ENCODE measurements at regions not wholly inside any gene's neighbourhood (a gene's known extent, or its start where the extent isn't known, plus 50 kb on each side); places are given as distances from the start of the nearest gene placed in this dataset.
"Not testable (repeated sequence)": the region's sequence is repeated elsewhere in the genome, so short reads cannot be mapped to it uniquely, and the experiment has no call there.

DNA sequence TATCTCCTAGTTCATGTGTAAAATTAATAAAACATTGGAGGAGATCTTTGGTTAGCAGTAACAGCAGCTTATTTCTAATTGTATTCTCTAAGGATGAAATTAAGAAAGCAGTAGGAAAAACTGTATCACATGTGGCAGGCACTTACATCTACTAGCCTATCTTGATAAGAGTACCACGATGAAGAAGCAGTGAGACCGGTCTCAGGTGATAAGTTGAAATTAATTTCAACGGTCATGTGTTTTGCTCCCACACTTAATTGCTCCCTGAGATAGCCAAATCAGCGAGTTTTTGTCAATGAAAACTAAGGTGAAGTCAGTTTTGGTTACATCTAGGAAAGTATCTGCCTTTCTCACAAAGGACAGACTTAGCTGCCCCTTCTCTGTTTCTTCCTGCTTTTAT lies 115.8 kb upstream of the WIPF3 start:
- DNase-seq (ENCODE audit: low spot score); H3K36me3 ChIP-seq (ENCODE audit: control insufficient read depth in 4 of 4, insufficient read depth in 3 of 4, low read depth in 1 of 4, low read length in 3 of 4); H3K4me3 ChIP-seq (ENCODE audit: low read depth in 1 of 3, low read length in 3 of 3); H3K27me3 ChIP-seq (ENCODE audit: control insufficient read depth in 4 of 4, insufficient read depth in 4 of 4, low read length in 3 of 4); H3K9ac ChIP-seq (ENCODE audit: low read depth in 1 of 2, low read length in 2 of 2); H3K4me1 ChIP-seq (ENCODE audit: control insufficient read depth in 4 of 4, insufficient read depth in 4 of 4, low read length in 3 of 4); H3K9me3 ChIP-seq (ENCODE audit: control insufficient read depth in 4 of 4, low read length in 3 of 4); H3K27ac ChIP-seq (ENCODE audit: low read depth in 1 of 2, low read length in 2 of 2): not testable (repeated sequence)
- 82% methylated on average over 4 of the region's 4 CpGs for WGBS

DNA sequence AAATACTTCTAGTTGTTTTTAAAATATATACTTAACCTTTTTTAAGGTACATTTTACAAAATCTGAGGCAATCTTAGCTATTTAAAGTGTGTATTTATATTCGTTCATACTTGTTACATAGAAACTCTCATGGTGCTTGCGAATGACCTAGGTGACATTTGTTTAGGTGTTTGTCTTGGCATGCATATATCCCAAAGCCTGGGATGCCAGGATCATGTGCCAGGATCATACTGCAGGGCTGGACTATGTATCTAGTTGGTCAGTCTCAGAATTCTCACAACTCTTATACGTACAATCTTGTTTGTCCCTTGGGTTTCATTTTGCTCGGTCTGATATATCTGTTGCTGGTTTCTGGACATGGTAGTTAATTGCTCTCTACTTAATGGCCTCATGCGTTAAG lies 109.9 kb upstream of the WIPF3 start:
- not testable (repeated sequence) for DNase-seq (ENCODE audit: low spot score)
- WGBS, result 36% methylated on average over 5 of the region's 5 CpGs

DNA sequence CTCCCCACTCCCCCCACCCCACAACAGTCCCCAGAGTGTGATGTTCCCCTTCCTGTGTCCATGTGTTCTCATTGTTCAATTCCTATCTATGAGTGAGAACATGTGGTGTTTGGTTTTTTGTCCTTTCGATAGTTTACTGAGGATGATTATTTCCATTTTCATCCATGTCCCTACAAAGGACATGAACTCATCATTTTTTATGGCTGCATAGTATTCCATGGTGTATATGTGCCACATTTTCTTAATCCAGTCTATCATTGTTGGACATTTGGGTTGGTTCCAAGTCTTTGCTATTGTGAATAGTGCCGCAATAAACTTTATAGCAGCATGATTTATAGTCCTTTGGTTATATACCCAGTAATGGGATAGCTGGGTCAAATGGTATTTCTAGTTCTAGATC lies 106.6 kb upstream of the WIPF3 start:
- H3K27me3 ChIP-seq (ENCODE audit: control insufficient read depth in 4 of 4, insufficient read depth in 4 of 4, low read length in 3 of 4); H3K4me1 ChIP-seq (ENCODE audit: control insufficient read depth in 4 of 4, insufficient read depth in 4 of 4, low read length in 3 of 4); H3K9me3 ChIP-seq (ENCODE audit: control insufficient read depth in 4 of 4, low read length in 3 of 4); DNase-seq (ENCODE audit: low spot score); H3K36me3 ChIP-seq (ENCODE audit: control insufficient read depth in 4 of 4, insufficient read depth in 3 of 4, low read depth in 1 of 4, low read length in 3 of 4); H3K9ac ChIP-seq (ENCODE audit: low read depth in 1 of 2, low read length in 2 of 2); H3K27ac ChIP-seq (ENCODE audit: low read depth in 1 of 2, low read length in 2 of 2); H3K4me3 ChIP-seq (ENCODE audit: low read depth in 1 of 3, low read length in 3 of 3): not testable (repeated sequence)
- 93% methylated on average over 2 of the region's 2 CpGs for WGBS

More for the DNA sequence above, 109.9 kb upstream of the WIPF3 start:
- H3K4me3 ChIP-seq (ENCODE audit: low read depth in 1 of 3, low read length in 3 of 3); H3K9ac ChIP-seq (ENCODE audit: low read depth in 1 of 2, low read length in 2 of 2); H3K9me3 ChIP-seq (ENCODE audit: control insufficient read depth in 4 of 4, low read length in 3 of 4); H3K27ac ChIP-seq (ENCODE audit: low read depth in 1 of 2, low read length in 2 of 2); H3K4me1 ChIP-seq (ENCODE audit: control insufficient read depth in 4 of 4, insufficient read depth in 4 of 4, low read length in 3 of 4); H3K27me3 ChIP-seq (ENCODE audit: control insufficient read depth in 4 of 4, insufficient read depth in 4 of 4, low read length in 3 of 4); H3K36me3 ChIP-seq (ENCODE audit: control insufficient read depth in 4 of 4, insufficient read depth in 3 of 4, low read depth in 1 of 4, low read length in 3 of 4): not testable (repeated sequence)
- TF ChIP-seq RXRA (IDR thresholded peaks at IDR 0.05), result peak in 1 of 2 donors; percentile 47
- TF ChIP-seq SP1 (IDR thresholded peaks at IDR 0.05), result peak; percentile 36
- TF ChIP-seq FOXA2 (IDR thresholded peaks at IDR 0.05), result peak; percentile 40
- peak in 1 of 2 donors; percentile 3 for TF ChIP-seq RAD21 (IDR thresholded peaks at IDR 0.05)
- TF ChIP-seq FOXA1 (IDR thresholded peaks at IDR 0.05), result peak; percentile 25
- peak; percentile 48 to 60 for TF ChIP-seq HNF4A (conservative IDR thresholded peaks at IDR 0.05)

DNA sequence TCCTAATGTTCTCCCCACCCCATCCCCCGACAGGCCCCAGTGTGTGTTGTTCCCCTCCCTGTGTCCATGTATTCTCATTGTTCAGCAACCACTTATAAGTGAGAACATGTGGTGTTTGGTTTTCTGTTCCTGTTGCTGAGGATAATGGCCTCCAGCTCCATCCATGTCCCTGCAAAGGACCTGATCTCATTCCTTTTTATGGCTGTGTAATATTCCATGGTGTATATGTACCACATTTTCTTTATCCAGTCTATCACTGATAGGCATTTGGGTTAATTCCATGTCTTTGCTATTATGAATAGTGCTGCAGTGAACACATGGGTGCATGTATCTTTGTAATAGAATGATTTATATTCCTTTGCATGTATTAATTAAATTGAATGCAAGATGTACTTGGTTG lies 104.8 kb upstream of the WIPF3 start:
- not testable (repeated sequence) for DNase-seq (ENCODE audit: low spot score); H3K36me3 ChIP-seq (ENCODE audit: control insufficient read depth in 4 of 4, insufficient read depth in 3 of 4, low read depth in 1 of 4, low read length in 3 of 4); H3K9me3 ChIP-seq (ENCODE audit: control insufficient read depth in 4 of 4, low read length in 3 of 4); H3K27me3 ChIP-seq (ENCODE audit: control insufficient read depth in 4 of 4, insufficient read depth in 4 of 4, low read length in 3 of 4); H3K27ac ChIP-seq (ENCODE audit: low read depth in 1 of 2, low read length in 2 of 2); H3K9ac ChIP-seq (ENCODE audit: low read depth in 1 of 2, low read length in 2 of 2); H3K4me3 ChIP-seq (ENCODE audit: low read depth in 1 of 3, low read length in 3 of 3); H3K4me1 ChIP-seq (ENCODE audit: control insufficient read depth in 4 of 4, insufficient read depth in 4 of 4, low read length in 3 of 4)
- 96% methylated on average over 1 of the region's 1 CpG for WGBS

DNA sequence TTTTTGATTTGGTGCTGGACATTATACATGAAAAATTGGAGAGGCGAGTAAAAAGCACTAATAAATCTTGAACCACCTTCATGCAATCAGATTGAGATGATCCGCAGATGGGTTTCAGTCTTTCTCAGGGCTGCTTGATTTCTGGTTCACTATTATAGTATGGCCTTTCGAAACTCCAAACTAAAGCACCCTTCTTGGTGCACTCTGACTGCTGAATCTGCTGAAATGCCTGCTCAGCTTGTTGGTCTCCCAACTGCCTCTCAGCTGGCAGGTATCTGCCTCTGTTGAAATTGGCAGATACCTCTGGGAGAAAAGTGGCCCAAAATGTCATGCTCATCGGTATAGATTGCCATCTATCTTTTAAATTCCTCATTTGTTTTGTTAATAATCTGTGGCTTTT lies 102.5 kb upstream of the WIPF3 start:
- H3K27ac ChIP-seq (ENCODE audit: low read depth in 1 of 2, low read length in 2 of 2); DNase-seq (ENCODE audit: low spot score); H3K36me3 ChIP-seq (ENCODE audit: control insufficient read depth in 4 of 4, insufficient read depth in 3 of 4, low read depth in 1 of 4, low read length in 3 of 4); H3K9ac ChIP-seq (ENCODE audit: low read depth in 1 of 2, low read length in 2 of 2); H3K9me3 ChIP-seq (ENCODE audit: control insufficient read depth in 4 of 4, low read length in 3 of 4); H3K4me3 ChIP-seq (ENCODE audit: low read depth in 1 of 3, low read length in 3 of 3); H3K27me3 ChIP-seq (ENCODE audit: control insufficient read depth in 4 of 4, insufficient read depth in 4 of 4, low read length in 3 of 4); H3K4me1 ChIP-seq (ENCODE audit: control insufficient read depth in 4 of 4, insufficient read depth in 4 of 4, low read length in 3 of 4): not testable (repeated sequence)
- WGBS, result 92% methylated on average over 4 of the region's 4 CpGs

DNA sequence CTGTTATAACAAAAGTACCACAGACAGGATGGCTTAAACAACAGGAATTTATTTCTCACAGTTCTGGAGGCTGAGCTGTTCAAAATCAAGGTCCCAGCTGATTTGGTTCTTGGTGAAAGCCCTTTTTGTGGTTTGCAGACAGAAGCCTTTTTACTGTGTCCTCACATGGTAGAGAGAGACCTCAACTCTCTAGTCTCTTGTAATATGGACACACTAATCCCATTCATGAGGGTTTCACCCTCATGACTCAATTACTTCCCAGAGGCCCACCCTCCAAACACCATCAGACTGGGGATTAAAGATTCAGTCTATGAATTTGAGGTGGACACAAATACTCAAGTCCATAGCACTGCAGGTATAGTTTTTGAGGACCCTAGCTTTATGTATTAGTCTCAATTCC lies 97.3 kb upstream of the WIPF3 start:
- not testable (repeated sequence) for DNase-seq (ENCODE audit: low spot score); H3K9me3 ChIP-seq (ENCODE audit: control insufficient read depth in 4 of 4, low read length in 3 of 4); H3K4me3 ChIP-seq (ENCODE audit: low read depth in 1 of 3, low read length in 3 of 3); H3K27me3 ChIP-seq (ENCODE audit: control insufficient read depth in 4 of 4, insufficient read depth in 4 of 4, low read length in 3 of 4); H3K27ac ChIP-seq (ENCODE audit: low read depth in 1 of 2, low read length in 2 of 2); H3K4me1 ChIP-seq (ENCODE audit: control insufficient read depth in 4 of 4, insufficient read depth in 4 of 4, low read length in 3 of 4); H3K36me3 ChIP-seq (ENCODE audit: control insufficient read depth in 4 of 4, insufficient read depth in 3 of 4, low read depth in 1 of 4, low read length in 3 of 4); H3K9ac ChIP-seq (ENCODE audit: low read depth in 1 of 2, low read length in 2 of 2)

DNA sequence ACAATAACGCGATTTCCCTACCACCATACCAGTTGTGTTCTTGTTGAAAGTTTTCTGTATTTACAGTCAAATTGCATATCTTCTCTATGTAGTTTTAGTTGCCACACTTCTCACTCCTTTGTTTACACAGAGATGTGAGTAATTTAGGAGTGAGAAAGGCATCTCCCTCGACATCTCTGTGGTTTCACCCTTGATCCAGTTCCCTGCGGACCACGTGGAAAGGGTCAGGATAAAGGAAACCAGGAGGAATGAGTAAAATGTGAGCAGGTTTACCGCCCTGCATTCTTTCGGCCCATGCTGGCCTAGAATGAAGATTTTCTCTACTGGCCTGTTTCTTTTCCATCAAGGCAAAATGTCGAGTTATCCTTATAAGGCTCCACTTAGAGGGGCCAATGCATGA lies 83.2 kb upstream of the WIPF3 start:
- not testable (repeated sequence) for H3K27ac ChIP-seq (ENCODE audit: low read depth in 1 of 2, low read length in 2 of 2); H3K9ac ChIP-seq (ENCODE audit: low read depth in 1 of 2, low read length in 2 of 2); H3K36me3 ChIP-seq (ENCODE audit: control insufficient read depth in 4 of 4, insufficient read depth in 3 of 4, low read depth in 1 of 4, low read length in 3 of 4); H3K9me3 ChIP-seq (ENCODE audit: control insufficient read depth in 4 of 4, low read length in 3 of 4); DNase-seq (ENCODE audit: low spot score); H3K27me3 ChIP-seq (ENCODE audit: control insufficient read depth in 4 of 4, insufficient read depth in 4 of 4, low read length in 3 of 4); H3K4me1 ChIP-seq (ENCODE audit: control insufficient read depth in 4 of 4, insufficient read depth in 4 of 4, low read length in 3 of 4); H3K4me3 ChIP-seq (ENCODE audit: low read depth in 1 of 3, low read length in 3 of 3)
- 48% methylated on average over 8 of the region's 8 CpGs for WGBS
